H1 (cell line): ENCODE measurements at regions not wholly inside any gene's neighbourhood (a gene's known extent, or its start where the extent isn't known, plus 50 kb on each side); places are given as distances from the start of the nearest gene placed in this dataset.

ENCODE experiments used
- EGR1 ChIP-seq: IDR thresholded peaks from 2 replicates; pipeline ENCODE4 v1.6.1; 2011; ENCODE audit warnings: low read depth, low read length, borderline replicate concordance
- GTF2F1 ChIP-seq: IDR thresholded peaks from 2 replicates; pipeline ENCODE4 v1.6.1; 2012; ENCODE audit warnings: low read depth, low read length, improper control_type of control experiment, borderline replicate concordance
- POLR2AphosphoS5 ChIP-seq: IDR thresholded peaks from 2 replicates; pipeline ENCODE4 v1.6.1; 2011; ENCODE audit warnings: low read depth, low read length
- RFX5 ChIP-seq: IDR thresholded peaks from 2 replicates; pipeline ENCODE4 v1.6.1; 2011; ENCODE audit warnings: low read depth, low read length, improper control_type of control experiment, borderline replicate concordance
- RNF2 ChIP-seq: fragments of 200-900, 300-1000 bp; sonication (generic); IDR thresholded peaks from 2 replicates; pipeline ENCODE4 v1.7.1; 2016; ENCODE audit warnings: borderline replicate concordance, low read depth, mild to moderate bottlenecking, antibody characterized with exemption, low read length; ENCODE audit not compliant: poor library complexity, severe bottlenecking; ENCODE audit errors: missing control alignments
- SIX5 ChIP-seq: IDR thresholded peaks from 2 replicates; pipeline ENCODE4 v1.6.1; 2011; ENCODE audit warnings: mild to moderate bottlenecking, low read depth, low read length
- YY1 ChIP-seq: IDR thresholded peaks from 2 replicates; pipeline ENCODE4 v1.6.1; 2011; ENCODE audit warnings: low read depth, mild to moderate bottlenecking, low read length
- TF ChIP-seq, protein P1 (sequence below): fragments of 300-600 bp; sonication (generic); IDR thresholded peaks from 2 replicates; pipeline ENCODE4 v1.7.1; 2012; ENCODE audit warnings: low read length, moderate library complexity, mild to moderate bottlenecking, inconsistent platforms; ENCODE audit not compliant: insufficient replicate concordance

DNA sequence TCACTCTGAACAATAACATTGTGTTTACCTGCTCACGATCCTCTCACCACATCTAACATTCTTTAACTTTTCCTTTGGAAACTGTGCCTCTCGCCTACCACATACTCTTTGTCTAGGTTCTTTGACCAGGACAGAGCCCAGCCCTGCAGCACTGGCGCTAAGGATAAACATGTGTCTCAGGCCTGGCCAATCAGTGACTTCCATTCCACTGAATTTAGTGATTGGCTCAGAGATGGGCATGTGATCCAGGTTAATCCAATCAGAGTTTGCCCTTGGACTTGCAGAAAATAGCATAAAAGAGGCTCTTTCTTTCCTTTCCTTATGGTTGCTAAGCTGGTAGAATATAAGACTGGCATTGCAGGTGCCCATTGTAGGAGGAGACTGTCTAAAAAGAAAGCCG, 605.7 kb downstream of the MATN1 start (continued):
- TF ChIP-seq, protein P1, sequence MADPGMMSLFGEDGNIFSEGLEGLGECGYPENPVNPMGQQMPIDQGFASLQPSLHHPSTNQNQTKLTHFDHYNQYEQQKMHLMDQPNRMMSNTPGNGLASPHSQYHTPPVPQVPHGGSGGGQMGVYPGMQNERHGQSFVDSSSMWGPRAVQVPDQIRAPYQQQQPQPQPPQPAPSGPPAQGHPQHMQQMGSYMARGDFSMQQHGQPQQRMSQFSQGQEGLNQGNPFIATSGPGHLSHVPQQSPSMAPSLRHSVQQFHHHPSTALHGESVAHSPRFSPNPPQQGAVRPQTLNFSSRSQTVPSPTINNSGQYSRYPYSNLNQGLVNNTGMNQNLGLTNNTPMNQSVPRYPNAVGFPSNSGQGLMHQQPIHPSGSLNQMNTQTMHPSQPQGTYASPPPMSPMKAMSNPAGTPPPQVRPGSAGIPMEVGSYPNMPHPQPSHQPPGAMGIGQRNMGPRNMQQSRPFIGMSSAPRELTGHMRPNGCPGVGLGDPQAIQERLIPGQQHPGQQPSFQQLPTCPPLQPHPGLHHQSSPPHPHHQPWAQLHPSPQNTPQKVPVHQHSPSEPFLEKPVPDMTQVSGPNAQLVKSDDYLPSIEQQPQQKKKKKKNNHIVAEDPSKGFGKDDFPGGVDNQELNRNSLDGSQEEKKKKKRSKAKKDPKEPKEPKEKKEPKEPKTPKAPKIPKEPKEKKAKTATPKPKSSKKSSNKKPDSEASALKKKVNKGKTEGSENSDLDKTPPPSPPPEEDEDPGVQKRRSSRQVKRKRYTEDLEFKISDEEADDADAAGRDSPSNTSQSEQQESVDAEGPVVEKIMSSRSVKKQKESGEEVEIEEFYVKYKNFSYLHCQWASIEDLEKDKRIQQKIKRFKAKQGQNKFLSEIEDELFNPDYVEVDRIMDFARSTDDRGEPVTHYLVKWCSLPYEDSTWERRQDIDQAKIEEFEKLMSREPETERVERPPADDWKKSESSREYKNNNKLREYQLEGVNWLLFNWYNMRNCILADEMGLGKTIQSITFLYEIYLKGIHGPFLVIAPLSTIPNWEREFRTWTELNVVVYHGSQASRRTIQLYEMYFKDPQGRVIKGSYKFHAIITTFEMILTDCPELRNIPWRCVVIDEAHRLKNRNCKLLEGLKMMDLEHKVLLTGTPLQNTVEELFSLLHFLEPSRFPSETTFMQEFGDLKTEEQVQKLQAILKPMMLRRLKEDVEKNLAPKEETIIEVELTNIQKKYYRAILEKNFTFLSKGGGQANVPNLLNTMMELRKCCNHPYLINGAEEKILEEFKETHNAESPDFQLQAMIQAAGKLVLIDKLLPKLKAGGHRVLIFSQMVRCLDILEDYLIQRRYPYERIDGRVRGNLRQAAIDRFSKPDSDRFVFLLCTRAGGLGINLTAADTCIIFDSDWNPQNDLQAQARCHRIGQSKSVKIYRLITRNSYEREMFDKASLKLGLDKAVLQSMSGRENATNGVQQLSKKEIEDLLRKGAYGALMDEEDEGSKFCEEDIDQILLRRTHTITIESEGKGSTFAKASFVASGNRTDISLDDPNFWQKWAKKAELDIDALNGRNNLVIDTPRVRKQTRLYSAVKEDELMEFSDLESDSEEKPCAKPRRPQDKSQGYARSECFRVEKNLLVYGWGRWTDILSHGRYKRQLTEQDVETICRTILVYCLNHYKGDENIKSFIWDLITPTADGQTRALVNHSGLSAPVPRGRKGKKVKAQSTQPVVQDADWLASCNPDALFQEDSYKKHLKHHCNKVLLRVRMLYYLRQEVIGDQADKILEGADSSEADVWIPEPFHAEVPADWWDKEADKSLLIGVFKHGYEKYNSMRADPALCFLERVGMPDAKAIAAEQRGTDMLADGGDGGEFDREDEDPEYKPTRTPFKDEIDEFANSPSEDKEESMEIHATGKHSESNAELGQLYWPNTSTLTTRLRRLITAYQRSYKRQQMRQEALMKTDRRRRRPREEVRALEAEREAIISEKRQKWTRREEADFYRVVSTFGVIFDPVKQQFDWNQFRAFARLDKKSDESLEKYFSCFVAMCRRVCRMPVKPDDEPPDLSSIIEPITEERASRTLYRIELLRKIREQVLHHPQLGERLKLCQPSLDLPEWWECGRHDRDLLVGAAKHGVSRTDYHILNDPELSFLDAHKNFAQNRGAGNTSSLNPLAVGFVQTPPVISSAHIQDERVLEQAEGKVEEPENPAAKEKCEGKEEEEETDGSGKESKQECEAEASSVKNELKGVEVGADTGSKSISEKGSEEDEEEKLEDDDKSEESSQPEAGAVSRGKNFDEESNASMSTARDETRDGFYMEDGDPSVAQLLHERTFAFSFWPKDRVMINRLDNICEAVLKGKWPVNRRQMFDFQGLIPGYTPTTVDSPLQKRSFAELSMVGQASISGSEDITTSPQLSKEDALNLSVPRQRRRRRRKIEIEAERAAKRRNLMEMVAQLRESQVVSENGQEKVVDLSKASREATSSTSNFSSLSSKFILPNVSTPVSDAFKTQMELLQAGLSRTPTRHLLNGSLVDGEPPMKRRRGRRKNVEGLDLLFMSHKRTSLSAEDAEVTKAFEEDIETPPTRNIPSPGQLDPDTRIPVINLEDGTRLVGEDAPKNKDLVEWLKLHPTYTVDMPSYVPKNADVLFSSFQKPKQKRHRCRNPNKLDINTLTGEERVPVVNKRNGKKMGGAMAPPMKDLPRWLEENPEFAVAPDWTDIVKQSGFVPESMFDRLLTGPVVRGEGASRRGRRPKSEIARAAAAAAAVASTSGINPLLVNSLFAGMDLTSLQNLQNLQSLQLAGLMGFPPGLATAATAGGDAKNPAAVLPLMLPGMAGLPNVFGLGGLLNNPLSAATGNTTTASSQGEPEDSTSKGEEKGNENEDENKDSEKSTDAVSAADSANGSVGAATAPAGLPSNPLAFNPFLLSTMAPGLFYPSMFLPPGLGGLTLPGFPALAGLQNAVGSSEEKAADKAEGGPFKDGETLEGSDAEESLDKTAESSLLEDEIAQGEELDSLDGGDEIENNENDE = no peak
- TF ChIP-seq RFX5 (no peak), GTF2F1 (no peak), POLR2AphosphoS5 (no peak), SIX5 (no peak), RNF2 (no peak), EGR1 (no peak), YY1 (no peak)
